Left colon (tissue), 2 donors: ENCODE measurements at regions not wholly inside any gene's neighbourhood (a gene's known extent, or its start where the extent isn't known, plus 50 kb on each side); places are given as distances from the start of the nearest gene placed in this dataset.
A peak's percentile ranks its signal among the peaks of the same experiment; 100 is the strongest.

Experiments used
- ATAC-seq: fragments of 200-7000 bp; cut with Tn5 transposase; one replicate; pipeline ENCODE4 v1.9.1; 2020; ENCODE audit warnings: mild to moderate bottlenecking, moderate library complexity
- DNase-seq, 2 donors: peaks; one replicate each; pipeline ENCODE4 v3.0.0-alpha.2; 2020
- intact Hi-C, 2 donors: fragments of 100-400 bp; cut with DNase I in 1 of 2; cut with micrococcal nuclease in 1 of 2; formaldehyde crosslinking; loops; one replicate each; pipeline versions ENCODE4 v1.11.2 to v1.14.0; 2022; cut with DNase I, micrococcal nuclease
- donor health status: DM: no; HTN: no; CAD: no.
- donor health status: DM: yes; HTN: yes; CAD: no.

GRCh38 chr5:105530716-105531261 is 1968.2 kb upstream of the NUDT12 start:
- ATAC-seq = no peak
- intact Hi-C loops = no loop called here
- DNase-seq = no peak

DNA sequence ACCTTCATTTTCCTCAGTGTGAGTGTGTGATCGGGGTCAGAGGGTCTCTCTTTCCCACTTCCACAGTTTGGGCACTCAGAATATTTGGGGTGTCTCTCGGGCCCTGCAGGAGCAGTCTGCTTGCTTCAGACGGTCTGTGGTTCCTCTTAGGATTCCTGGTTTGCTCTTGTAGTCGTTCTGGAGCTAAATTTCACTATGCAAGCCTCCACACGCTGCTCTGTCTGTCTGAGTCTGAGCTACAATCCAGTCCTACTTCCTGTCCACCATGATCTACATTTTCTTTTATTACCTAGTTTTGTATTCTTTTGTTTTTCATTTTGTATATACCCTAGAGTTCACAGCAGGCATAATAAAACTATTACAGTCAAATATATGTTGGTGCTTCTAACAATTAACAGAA is 1967.3 kb upstream of the NUDT12 start:
- no peak for ATAC-seq
- intact Hi-C loops = no loop called here

DNA sequence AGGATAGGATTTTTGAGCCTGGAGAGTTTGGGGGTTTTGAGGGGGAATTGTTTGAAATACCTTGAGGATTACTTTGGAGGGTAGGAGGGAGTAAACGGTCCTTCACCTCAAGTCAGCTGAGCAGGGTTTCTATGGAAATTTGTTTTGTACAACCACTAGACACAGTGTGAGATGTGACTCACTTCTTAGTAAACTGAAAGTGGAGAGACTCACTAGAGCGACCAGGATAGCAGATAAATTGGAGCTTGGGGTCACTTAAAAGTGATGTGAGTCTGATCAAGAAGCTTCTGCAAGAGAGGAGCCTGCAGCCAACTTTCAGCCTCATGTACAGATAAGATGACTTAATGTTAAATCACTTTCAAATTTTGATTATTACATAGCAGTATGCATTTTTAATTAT is 1945.9 kb upstream of the NUDT12 start:
- intact Hi-C loops = no loop called here
- ATAC-seq = no peak
- no peak for DNase-seq

More for the DNA sequence above, 1967.3 kb upstream of the NUDT12 start:
- DNase-seq = no peak

DNA sequence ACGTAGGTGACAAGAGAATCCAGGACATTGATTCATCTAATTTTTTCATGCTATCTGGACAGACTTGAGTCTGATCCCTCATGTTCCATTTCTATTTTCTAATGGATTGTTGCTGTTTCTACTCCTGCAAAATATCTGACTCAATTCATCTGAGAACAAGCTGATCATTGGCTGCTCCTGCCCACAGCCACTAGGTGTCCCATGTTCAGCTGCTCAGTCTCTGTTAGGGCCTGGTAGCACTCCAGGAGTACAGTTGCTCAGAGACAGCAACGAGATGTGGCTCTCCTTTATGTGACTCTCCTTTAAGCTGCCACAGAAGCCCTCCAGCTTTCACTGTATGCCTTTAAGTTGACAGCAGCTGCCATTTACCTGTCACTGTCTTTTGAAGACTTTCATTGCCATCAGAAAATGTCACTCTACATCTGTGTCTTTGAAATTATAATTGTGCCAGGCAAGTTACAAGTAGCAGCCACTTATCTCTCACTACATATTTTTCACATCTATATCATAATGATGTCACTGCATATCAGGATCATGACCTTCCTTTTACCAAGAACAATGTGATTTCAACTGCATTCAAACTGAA is 1944.2 kb upstream of the NUDT12 start:
- intact Hi-C loops = no loop called here
- DNase-seq = no peak
- no peak for ATAC-seq

- DNase-seq (no peak), ATAC-seq (no peak)
- intact Hi-C loops = no loop called here
These were observed 1941.4 kb upstream of the NUDT12 start for GRCh38 chr5:105503950-105504349.

DNA sequence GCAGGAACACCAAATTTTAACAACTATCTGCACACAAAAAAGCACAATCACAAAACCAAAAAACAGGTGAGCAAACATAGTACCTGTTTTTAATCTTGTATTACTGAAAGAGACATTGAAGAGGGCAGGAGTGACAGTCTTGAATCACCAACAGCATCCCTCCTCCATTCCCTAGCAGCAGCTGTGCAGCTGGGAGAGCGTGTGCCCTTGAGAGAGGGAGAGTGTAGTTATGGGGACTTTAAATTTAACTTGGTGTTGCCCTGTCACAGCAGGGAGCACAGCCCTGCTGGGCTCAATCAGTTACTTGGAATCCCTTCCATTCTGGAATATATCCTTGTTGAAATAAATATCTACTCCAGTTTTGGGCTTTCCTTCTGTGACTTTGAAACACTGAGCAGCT is 1938.7 kb upstream of the NUDT12 start:
- ATAC-seq (no peak), DNase-seq (no peak)
- intact Hi-C loops = no loop called here

DNA sequence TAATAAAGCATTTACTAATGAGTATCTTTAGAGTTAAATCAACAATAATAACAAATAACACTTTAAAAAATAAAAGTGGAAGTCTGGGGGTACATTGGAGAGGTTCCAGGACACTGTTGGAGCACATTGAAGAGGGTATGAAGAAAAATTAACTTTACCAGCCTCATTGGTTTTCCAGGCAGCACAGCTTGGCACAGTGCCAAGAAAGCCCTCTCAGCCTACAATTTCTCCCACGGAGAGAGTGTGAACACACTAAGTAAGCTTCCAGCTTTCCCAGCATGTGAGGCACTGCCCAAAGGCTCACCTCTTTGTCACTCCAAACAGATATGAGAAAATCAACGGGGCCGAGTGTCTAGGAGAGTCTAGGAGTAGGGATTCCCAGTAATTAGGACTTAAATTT is 1912.8 kb upstream of the NUDT12 start:
- no peak for DNase-seq
- intact Hi-C loops = no loop called here
- no peak for ATAC-seq

GRCh38 chr5:105462377-105462776 is 1899.8 kb upstream of the NUDT12 start:
- intact Hi-C loops = no loop called here
- ATAC-seq = peak; percentile 89

DNA sequence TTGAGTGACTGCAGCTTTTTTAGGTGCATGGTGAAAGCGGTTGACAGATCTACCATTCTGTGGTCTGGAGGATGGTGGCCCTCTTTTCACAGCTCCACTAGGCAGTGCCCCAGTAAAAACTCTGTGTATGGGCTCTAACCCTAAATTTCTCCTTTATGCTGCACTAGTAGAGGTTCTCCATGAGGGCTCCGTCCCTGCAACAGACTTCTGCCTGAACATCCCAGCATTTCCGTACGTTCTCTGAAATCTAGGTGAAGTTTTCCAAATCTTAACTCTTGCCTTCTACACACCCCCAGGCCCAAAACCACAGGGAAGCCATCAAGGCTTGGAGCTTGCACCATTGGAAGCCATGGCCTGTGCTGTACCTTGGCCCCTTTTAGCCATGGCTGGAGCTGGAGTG is 1898.1 kb upstream of the NUDT12 start:
- intact Hi-C loops = no loop called here
- no peak for ATAC-seq
- DNase-seq = no peak

More at GRCh38 chr5:105462377-105462776, 1899.8 kb upstream of the NUDT12 start:
- DNase-seq = no peak

- intact Hi-C loops = no loop called here
- no peak for DNase-seq
- no peak for ATAC-seq
These were observed 1890.7 kb upstream of the NUDT12 start for GRCh38 chr5:105453216-105453807.

DNA sequence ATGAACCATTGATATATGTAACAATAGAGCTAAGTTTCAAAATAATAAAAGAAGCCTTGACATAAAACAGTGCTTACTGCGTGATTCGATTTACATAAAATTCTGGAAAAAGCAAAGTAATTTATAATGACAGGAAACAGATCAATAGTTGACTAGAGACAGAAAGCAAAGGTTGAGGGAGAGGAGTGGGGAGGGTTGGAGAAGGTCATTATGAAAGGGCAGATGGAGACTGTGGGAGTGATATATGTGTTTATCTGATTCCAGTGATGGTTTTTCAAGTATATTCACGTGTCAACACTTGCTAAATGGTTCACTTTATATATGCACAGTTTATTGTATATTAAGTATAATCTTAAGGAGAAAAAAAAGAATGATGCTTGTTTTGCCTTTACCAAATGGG is 1885.7 kb upstream of the NUDT12 start:
- intact Hi-C loops = no loop called here
- DNase-seq (no peak), ATAC-seq (no peak)

DNA sequence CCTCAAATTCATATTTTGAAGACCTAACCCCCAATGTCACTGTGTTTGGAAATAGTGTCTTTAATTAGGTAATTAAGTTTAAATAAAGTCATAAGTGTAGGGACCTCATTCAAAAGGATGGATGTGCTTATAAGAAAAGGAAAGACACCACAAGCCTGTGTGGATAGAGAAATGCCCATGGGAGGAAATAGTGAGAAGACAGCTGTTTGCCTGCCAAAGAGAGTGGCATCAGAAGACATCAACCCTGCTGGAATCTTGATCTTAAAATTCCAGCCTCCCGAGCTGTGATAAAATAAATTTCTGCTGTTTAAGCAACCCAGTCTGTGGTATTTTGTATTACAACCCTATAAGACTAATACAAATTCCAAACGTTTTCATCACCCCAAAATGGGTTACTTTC is 1867.9 kb upstream of the NUDT12 start:
- intact Hi-C loops = no loop called here
- no peak for DNase-seq
- ATAC-seq = no peak

GRCh38 chr5:105428451-105429380 is 1866.1 kb upstream of the NUDT12 start:
- DNase-seq = no peak
- intact Hi-C loops = no loop called here
- ATAC-seq = no peak

DNA sequence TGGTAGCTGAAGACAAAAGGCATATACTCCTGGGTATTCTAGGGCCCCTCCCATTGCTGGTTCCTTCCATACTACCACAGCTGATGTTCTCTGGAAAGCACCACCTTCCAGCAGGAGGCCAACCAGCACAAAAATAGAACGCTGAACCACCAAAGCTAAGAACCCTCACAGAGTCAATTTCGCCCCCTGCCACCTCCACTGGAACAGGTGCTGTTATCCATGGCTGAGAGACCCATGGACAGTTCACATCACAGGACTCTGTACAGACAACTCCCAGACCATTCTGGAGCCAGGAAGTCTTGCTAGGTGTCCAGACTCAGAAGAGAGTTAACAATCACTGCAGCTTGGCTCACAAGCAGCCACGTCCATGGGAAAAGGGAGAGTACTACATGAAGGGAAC is 1851.5 kb upstream of the NUDT12 start:
- DNase-seq (no peak), ATAC-seq (no peak)
- intact Hi-C loops = no loop called here

DNA sequence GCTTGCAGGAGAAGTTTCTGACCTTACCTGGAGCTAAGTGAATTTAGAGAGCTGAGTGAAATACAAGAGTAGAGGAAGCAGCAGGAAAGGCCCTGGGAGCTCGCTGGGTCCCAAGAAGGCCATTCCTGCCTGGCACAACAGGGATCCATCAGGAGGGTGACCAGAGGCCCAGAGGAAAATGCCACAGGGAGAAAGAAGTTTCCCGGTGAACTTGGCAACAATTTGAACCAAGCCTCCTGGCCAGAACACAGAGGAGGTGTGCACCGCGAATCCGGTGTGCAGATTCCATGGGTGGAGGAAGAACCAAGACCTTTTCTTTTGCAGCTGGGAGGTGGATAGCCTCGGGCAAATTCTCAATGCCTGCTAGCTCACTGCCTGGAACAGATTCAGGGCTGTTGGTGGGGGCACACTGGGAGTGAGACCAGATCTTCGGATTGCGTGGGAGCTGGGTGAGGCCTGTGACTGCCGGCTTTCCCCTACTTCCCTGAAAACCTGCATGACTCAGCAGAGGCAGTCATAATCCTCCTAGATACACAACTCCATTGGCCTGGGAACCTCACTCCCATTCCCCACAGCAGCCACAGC is 1850.9 kb upstream of the NUDT12 start:
- ATAC-seq (no peak), DNase-seq (no peak)
- intact Hi-C loops = no loop called here

DNA sequence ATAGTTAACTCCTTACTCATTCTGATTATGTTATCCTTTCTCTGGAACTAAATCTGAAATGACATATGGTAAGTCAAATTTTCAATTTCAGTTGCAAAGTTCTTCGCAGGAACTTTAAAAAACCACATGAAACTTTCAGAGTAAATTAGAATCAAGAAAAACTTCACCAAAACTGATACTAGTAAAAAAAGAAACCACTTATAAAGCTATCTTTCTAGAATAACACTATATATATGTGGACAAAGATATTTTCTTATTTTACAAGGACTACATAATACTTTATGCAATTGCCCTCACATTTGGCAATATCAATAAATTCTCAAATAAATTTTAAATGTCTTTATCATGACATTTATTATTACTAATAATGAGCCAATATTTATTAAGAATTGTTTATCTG is 1847.1 kb upstream of the NUDT12 start:
- intact Hi-C loops = no loop called here
- DNase-seq (no peak), ATAC-seq (no peak)

DNA sequence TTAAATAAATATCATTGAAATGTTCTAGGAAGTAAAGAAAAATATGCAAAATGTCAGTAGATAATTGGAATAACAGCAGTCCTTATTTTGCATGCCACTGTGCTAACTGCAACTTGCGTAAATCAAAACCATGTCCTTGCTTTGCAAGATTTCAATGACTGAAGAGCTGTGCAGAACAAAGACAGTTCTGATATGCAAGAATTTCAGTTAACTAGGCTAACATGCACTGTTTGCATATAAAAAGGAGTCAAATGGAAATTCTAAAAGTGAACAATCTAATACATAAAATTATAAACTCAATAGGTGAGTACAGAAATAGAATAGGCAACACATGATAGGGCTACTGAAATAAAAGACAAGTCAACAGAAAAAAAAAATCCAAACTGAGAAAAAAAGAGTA is 1844.6 kb upstream of the NUDT12 start:
- ATAC-seq (no peak), DNase-seq (no peak)
- intact Hi-C loops = no loop called here

DNA sequence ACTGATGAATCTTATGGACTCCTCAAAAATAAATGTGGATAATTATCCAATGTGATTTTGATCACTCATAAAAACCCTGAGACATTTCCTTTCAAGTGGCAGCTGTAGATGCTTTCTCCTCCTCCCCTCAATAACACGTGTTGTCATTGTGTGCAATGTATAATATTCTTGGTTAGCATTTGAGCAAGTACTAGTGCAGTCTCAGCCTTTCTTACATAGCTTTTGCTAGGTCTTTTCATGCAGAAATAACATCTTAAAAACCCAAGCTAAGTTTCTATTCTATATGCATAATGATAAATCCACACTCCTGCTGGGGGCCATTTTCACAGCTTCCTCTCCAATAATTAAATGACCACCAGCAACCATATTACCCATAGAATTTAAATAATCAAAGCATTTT is 1835.2 kb upstream of the NUDT12 start:
- ATAC-seq = no peak
- DNase-seq = no peak
- intact Hi-C loops = no loop called here

DNA sequence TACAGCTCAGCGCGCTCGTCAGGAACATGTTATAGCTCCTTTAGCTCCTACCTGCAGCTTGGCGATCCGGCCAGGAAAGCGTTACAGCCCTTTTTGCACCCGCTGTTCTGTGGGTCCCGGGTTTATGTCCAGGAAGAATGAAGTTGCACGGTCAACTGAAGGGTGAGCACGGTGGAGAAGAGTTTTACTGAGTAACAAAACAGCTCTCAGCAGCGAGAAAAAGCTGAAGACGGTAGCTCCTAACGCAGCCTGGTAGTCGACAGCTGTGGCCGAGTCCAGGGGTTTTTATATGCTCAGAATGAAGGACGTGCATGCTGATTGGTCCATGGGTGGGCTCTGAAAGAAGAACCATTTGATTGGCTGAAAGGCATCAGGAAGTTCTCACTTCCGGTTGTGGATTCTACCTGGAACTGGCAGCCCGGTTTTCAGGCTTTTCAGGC is 1830.1 kb upstream of the NUDT12 start:
- ATAC-seq (no peak), DNase-seq (no peak)
- intact Hi-C loops = no loop called here
